NCI-H82 (cell line): ENCODE measurements at regions not wholly inside any gene's neighbourhood (a gene's known extent, or its start where the extent isn't known, plus 50 kb on each side); places are given as distances from the start of the nearest gene placed in this dataset.
"Not testable (repeated sequence)": the region's sequence is repeated elsewhere in the genome, so short reads cannot be mapped to it uniquely, and the experiment has no call there.

Source experiments
- DNase-seq: peaks from one replicate; lab custom pipeline; 2025; lab: John Stamatoyannopoulos, UW

GRCh38 chr22:48313175-48313830, 1514.4 kb downstream of the BRD1 start:
- DNase-seq: no peak

DNA sequence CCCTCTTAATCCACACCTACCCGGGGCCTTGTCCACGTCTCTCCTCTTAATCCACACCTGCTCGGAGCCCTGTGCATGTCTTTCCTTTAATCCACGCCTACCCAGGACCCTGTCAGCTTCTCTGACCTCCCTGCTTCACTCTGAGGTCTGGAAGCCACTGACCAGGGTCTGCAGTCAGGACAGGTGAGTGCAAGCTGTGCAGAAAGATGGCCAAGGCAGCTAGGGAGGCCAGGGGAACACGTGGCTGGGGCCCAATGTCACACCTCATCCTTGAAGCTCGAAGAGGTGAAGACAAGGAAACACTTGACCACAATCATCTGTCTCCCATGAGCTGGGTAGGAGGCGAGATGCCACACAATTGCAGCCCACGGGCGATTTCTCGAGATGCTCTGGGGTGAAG, 1516.9 kb downstream of the BRD1 start:
- DNase-seq: no peak

- DNase-seq: no peak
These were observed 1517.4 kb downstream of the BRD1 start for GRCh38 chr22:48310289-48310688.

GRCh38 chr22:48309836-48310235, 1517.8 kb downstream of the BRD1 start:
- DNase-seq: no peak

DNA sequence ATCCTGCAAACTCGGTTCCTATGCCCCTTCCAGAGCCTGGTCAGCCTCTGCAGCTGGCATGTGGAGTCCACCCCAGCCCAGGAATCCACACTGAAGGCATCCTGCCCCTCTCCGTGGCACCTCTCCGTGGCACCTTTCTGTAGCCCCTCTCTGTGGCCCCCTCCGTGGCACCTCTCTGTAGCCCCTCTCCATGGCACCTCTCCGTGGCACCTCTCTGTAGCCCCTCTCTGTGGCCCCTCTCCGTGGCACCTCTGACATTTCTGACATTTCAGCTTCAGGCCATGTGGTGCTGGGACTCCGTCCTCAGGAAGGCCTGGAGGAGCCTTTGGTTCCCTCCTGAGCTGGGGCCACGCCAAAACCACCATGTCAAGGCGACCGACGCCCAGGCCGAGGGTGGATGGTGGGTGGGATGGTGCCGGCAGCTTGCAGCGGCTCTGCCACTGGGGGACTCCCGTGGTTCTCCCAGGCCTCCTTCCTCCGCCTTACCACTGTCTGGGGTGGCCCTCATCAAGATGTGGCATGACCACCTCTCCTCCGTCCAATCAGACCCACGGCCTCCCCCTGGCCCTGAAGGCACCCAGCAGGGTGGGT, 1518.5 kb downstream of the BRD1 start:
- DNase-seq: no peak

- no peak for DNase-seq
These were observed 1519.7 kb downstream of the BRD1 start for GRCh38 chr22:48307931-48308330.

DNA sequence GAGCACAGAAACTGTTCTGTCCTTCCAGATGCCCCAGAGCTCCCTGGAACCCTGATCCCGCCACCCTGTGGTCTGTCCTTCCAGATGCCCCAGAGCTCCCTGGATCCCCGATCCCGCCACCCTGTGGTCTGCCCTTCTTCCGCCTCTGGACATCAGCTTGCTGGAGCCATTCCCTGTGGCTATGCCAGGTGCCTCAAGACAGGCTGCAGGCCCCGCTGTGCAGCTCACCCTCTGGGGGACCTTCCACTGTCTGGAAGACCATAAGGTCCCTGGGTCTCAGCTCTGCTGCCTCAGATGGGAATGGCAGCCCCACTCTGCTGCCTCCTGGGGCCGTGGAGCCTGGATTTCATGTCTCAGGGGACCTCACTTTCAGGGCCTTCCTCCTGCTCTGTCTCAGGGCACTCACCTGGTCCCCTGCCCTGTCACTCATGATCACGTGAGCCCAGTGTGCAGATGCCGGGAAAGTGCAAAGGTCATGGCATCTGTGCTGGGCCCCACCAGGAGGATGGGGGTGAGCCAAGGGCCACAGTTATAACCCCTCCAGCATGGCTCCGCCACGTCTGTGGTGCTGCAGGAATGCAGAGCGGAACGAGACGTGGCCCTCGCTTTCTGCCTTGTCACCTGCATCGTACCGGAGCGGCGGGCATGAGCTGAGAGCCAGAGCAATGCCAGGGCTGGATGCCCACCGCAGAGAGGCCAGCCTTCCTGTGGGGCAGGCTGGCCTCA, 1520.7 kb downstream of the BRD1 start:
- DNase-seq: no peak

GRCh38 chr22:48306284-48306683, 1521.4 kb downstream of the BRD1 start:
- DNase-seq: no peak

DNA sequence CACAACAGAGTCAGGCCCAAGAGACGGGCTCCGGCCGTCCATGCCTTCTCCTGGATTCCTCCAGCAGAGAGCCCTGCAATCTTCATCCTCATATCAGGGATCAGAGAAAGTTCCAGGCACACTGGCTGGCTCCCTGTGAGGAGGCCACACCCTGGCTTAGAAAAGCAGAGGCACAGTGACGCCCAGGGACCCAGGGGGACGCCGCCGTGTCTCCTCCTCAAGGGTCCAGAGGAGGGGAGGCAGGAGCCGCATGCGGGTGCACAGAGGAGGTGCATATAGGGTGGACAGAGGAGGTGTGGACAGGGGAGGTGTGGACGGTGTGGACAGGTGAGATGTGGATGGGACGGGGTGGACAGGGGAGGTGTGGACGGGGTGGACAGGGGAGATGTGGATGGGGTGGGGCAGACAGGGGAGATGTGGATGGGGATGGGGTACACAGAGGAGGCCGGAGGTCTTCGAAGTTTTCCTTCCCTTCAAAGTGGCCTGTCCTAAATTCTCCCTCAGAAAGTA, 1521.9 kb downstream of the BRD1 start:
- DNase-seq: no peak

DNA sequence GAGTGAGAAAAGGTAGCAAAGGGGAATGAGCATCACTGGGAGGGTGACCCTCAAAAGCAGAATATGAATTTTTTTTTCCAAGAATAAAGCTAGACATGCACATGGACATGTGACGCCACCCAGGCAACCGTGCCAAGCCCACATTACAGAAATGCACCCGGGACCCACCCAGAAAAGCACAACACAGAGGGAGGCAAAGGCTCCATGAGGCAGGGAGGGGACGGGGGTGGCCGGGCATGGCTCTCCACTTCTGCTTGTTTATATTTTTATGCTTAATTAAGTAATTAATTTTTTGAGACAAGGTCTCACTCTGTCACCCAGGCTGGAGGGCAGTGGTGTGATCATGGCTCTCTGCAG, 1524.3 kb downstream of the BRD1 start:
- no peak for DNase-seq

GRCh38 chr22:48302657-48303368, 1524.9 kb downstream of the BRD1 start:
- no peak for DNase-seq

GRCh38 chr22:48301908-48302307, 1525.8 kb downstream of the BRD1 start:
- no peak for DNase-seq

DNA sequence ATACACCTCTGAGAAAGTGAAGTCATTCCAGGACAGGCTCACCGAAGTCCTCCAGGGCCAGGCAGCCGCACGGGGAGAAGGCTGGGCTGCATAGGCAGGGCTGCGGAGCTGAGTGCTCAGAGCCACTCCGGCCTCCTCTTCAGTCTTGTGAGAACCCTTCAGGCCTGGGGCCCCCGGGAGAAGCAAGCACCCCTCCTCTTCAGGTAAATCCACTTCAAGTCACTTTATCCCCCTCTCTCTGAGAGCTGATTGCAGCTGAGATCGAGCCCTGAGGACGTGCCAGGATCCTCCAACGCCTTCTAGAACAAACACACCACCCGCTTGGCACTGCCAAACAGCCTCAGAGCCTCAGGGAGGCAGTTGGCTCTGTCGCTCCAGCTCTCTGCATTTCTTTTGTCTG, 1526.3 kb downstream of the BRD1 start:
- DNase-seq: no peak

DNA sequence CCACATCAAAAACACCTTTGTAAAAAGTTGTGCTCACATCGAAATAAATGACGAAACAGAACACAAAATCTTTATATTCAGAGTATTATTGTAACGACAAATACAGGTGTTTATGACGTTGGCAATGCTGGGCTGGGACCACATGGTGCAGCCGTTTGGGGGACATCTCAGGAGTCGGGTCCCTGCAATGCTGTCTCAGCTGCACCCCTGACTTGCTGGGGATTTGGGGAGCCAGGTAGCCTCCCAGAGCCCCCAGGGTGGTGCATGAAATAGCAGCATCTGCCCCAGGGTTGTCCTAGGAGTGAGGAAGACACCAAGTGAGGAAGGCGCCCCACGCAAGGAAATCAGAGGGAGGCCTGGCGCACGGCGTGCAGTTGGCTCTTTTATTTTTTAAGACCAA, 1526.8 kb downstream of the BRD1 start:
- DNase-seq: no peak

- no peak for DNase-seq
These were observed 1527.9 kb downstream of the BRD1 start for GRCh38 chr22:48299801-48300200.

DNA sequence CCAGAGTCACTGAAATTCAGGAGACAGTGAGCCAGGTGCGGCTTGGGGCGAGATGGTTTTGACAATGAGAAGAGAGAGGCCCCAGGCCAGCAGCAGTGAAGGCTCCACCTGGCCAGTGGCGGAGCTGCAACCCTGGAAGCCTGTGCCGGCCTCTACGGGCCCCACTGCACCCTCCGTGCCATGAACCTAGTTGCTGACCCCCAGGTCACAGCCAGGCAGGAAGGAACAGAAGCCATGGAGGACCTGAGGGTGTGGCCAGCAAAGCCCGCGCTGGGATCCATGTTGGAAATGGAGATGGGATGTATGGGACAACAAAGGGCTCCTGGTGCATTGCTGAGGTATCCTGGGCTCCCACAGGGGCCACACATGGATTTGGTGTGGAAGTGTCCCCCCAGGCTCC, 1528.5 kb downstream of the BRD1 start:
- no peak for DNase-seq

- no peak for DNase-seq
These were observed 1530.4 kb downstream of the BRD1 start for GRCh38 chr22:48297296-48297695.

DNA sequence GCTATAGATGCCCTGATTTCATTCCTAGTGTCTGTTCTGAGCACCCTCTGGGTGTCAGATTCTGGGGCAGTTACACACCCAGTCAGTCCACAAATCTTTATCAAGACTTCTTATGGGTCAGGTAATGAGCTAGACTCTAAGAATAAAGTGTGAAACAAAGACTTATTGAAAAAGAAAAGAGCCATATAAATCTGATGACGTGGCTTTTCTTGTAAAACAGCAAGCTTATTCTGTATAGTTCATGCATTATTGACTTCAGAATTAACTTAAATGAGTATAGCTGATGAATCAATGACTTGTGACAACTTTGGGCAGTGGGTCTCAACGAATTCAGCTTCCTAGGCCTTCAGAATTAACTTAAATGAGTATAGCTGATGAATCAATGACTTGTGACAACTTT, 1527.5 kb downstream of the TBC1D22A start:
- not testable (repeated sequence) for DNase-seq

GRCh38 chr22:48288376-48288940, 1526.0 kb downstream of the TBC1D22A start:
- no peak for DNase-seq

DNA sequence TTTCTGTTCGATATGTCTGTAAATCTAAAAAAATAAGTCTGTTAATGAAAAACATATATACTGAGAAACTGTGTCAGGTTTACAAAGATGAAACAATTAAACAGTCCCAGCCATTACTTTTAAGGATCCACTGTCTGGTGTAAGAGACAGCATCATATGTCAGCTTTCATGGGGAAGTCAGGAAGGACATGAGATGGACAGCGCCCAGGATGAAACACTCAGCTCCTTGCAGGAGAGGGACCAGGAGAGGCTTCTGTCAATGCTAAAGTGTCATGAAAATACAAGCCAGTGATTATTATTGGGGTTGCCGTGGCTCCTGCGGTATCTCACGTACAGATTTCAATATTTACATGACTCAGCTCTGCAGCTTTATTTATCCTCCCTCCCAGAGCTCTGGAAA, 1524.6 kb downstream of the TBC1D22A start:
- no peak for DNase-seq

DNA sequence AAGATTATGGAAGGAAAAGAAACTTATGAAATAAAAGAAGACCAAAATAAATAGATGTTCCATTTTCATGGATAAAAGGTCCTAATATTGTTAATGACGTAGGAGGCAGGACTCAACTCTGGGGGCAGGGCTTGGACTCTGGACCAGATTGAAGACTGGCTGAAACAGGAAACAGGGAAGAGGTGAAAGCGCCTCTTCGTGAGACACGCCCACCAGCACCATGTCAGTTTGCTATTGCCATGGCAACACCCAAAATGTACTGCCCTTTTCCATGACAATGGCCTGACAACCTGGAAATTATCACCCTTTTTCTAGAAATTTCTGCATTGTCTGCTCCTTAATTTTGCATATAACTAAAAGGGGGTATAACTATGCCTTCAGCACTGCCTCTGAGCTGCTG, 1522.2 kb downstream of the TBC1D22A start:
- no peak for DNase-seq

- no peak for DNase-seq
These were observed 1520.4 kb downstream of the TBC1D22A start for GRCh38 chr22:48282804-48283203.

- no peak for DNase-seq
These were observed 1517.0 kb downstream of the TBC1D22A start for GRCh38 chr22:48279461-48279756.
